Inflammatory macrophage treated with lipopolysaccharide for 4 hours (primary cell): ENCODE measurements at regions not wholly inside any gene's neighbourhood (a gene's known extent, or its start where the extent isn't known, plus 50 kb on each side); places are given as distances from the start of the nearest gene placed in this dataset.
"Not testable (repeated sequence)": the region's sequence is repeated elsewhere in the genome, so short reads cannot be mapped to it uniquely, and the experiment has no call there.

Experiments
- DNase-seq: peaks from one replicate; pipeline ENCODE4 v3.0.0-alpha.2; 2020

- DNase-seq: no peak
Measured at GRCh38 chr12:105855361-105856047, 283.2 kb downstream of the NUAK1 start.

- DNase-seq: no peak
Measured at GRCh38 chr12:105856048-105856405, 282.7 kb downstream of the NUAK1 start.

DNA sequence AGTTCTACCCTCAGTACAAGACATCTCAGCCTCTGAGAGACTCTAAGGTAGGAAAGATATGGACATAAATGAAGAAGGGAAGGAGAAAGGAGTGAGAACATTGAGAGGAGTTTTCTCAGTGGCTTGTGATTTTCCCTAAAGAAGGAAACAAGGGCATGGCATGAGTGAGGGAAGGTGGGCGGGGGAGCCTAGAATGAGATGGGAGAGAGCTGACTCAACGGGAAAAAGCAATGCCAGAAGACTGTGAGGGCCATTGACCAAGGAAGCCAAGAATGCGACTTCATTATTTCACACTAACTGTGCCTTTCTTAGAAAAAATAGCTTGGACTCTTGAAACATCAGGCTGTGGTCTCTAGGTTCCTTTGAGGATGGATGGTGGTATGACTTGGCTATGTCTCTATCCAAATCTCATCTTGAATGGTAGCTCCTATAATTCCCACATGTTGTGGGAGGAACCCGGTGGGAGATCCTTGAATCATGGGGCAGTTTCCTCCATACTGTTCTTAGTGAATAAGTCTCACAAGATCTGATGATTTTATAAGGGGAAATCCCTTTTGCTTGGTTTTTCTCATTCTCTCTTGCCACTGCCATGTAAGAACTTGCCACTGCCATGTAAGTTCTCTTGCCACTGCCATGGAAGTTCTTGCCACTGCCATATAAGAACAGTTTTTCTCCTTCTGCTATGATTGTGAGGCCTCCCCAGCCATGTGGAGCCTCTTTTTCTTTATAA lies 279.6 kb downstream of the NUAK1 start:
- DNase-seq: no peak

- no peak for DNase-seq
Measured at GRCh38 chr12:105860561-105861207, 278.1 kb downstream of the NUAK1 start.

DNA sequence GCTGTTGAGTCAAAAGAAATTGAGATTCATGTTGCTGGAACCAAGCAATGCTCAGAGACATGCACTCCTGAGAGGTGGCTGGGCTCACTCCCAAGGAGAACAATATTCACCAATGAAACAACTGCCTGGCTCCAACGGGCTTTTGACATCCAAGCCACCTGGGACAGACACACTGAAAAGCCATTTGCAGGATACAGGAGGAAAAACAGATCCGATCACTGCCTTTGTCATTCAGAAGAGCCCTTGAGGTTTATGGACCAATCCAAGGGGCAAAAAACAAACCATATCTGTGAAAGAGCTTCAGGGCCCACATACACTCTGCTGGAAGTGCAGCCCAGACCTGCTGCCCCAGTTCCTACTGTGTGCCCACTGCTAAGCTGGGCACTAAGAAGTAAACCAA lies 277.5 kb downstream of the NUAK1 start:
- no peak for DNase-seq

DNA sequence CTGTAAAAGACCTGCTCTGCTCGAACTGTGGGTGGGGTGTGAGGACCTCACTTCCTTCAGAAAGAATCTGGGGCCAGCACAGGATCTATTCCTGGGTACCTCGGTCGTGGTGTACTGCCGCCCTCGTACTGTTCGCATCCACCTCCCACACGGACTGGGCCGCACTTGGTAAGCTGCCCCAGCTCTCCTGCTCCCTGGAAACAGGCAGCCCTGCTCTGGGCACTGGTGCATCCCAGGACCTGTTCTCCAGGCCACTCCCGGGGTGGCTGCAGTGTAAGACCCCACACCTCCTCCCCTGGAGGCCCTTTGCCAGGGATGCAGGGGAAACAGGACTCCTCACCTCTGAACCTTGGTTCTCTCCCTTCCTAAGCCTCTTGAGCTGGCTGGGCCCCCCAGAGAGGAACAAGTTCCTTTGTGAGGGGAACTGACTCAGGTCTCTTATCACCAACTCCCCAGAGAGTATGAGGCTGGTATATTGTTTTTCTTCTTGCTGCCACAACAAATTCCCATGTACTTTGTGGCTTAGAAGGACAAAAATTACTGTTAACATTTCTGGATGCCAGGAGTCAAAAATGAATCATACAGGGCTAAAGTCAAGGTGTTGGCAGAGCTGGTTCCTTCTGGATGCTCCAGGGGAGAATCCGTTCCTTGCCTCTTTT lies 276.5 kb downstream of the NUAK1 start:
- no peak for DNase-seq

DNA sequence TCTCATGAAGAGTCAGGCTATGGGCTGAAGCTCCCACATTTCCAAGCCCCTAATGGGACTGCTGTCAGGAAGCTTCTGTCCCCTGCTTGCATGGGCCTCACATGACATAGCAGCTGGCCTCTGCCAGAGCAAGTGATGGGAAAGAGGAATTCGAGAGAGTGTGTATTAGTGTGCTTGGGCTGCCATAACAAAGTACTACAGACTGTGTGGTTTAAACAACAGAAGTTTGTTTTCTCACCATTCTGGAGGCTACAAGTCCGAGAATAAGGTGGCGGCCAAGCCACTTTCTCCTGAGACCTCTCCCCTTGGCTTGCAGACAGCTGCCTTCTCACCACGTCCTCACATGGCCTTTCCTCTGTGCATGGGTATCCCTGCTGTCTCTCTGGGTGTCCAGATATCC lies 274.4 kb downstream of the NUAK1 start:
- DNase-seq: no peak

DNA sequence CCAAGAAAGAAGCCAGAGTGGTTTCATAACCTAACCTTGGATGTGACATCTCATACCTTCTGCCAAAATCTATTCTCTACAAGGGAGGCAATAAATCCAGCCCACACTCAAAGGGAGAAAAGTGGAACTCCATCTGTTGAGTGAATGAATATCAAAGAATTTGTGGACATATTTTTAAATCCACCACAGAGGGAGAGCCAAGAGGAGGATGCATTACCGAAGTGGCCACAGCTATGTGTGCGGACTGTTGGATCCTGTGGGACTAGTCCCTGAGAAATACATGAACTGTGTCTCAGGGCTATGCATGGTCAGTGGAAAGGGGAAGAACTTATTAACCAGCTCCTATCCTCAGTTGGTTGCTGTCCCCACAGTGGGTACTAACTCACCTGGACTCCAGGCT lies 273.9 kb downstream of the NUAK1 start:
- no peak for DNase-seq

DNA sequence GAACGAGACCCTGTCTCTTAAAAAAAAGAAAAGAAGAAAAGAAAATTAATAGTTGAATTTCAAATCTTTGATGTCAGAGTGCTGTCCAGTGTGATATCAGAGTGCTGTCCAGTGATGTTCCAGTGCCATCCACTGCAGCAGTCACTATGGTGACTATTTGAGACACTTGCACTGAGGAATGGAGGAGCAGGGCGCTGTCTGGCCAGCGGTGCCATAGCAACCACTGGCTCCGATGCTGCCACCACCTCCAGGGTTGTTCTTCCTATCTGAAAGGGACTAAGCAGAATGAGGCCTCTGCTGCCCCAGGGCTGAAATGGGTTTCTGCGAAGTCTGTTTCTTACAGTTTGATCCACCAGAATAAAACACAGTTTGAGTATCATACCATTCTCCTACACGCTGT lies 272.9 kb downstream of the NUAK1 start:
- no peak for DNase-seq

DNA sequence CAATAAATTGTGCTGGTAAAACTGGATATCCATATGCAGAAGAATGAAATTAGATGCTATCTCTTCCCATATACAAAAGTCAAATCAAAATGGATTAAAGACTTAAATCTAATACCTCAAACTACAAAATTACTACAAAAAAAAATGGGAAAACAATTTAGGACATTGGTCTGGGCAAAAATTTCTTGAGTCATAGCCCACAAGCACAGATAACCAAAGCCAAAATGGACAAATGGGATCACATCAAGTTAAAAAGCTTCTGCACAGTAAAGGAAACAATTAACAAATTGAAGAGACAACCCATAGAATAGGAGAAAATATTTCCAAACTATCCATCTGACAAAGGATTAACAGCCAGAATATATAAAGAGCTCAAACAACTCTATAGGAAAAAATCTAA lies 264.6 kb downstream of the NUAK1 start:
- DNase-seq: no peak

GRCh38 chr12:105876396-105876927 lies 262.3 kb downstream of the NUAK1 start:
- no peak for DNase-seq

DNA sequence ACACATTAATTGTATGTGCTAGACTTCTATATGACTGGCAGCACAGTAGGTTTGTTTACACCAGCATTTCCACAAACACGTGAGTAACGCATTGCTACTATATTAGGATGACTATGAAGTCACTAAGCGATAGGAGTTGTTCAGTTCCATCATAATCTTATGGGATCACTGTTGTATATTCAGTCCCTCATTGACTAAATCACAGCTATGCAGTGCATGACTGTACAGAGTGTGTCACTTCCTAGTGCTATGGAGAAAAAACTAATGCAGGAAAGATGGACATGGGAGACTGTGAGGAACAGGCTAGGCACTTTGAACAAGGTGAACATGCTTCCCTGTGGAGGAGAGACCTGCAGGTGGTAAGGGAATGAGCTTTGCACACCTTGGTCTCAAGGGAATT lies 259.8 kb downstream of the NUAK1 start:
- no peak for DNase-seq

DNA sequence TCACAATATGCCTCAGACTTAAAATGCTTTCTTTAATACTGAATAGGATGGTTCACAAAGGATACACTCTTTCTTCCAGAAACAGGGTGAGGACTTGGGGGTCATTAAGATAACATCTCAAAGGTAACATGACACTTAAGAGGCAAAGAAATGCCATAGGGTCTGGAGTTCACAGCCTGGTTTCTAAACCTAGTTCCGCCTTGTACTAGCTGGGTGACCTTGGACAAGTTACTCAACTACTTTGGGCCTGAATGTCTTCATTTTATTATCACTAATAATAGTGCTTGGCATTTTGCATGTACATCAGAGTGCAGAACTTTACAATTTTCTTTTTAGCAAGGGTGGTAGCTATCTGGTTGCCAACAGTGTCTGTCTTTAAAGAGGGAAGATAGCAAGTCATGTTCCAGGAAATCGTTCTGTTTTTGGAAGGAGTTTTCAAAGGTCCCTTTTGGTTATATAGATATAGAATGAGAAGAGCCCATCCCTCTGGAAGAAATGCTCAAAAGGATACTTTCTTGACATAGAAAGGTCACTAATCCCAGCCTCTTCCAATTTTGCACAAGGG lies 257.8 kb downstream of the NUAK1 start:
- DNase-seq: no peak

DNA sequence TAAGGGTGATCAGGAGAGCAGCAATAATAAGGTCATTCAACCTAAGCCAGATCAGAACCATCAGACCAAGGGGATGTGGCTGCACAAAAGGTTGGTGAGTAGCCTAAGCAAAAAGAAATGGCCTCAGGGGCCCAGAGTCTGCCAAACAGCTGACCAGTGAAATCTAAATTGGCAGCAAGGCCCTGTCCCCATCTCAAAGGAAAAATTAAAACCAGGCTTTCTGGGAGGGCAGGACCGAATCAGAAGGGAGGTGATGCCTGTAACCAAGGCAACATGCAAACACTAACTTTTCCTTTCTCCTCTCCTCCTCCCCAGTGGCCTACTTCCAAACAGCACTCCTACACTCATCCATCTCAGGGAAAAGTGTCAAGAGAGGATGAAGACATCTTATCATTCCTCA lies 256.4 kb downstream of the NUAK1 start:
- no peak for DNase-seq

GRCh38 chr12:105887131-105887530 lies 251.6 kb downstream of the NUAK1 start:
- no peak for DNase-seq

- no peak for DNase-seq
Measured at GRCh38 chr12:105888696-105889095, 250.1 kb downstream of the NUAK1 start.

DNA sequence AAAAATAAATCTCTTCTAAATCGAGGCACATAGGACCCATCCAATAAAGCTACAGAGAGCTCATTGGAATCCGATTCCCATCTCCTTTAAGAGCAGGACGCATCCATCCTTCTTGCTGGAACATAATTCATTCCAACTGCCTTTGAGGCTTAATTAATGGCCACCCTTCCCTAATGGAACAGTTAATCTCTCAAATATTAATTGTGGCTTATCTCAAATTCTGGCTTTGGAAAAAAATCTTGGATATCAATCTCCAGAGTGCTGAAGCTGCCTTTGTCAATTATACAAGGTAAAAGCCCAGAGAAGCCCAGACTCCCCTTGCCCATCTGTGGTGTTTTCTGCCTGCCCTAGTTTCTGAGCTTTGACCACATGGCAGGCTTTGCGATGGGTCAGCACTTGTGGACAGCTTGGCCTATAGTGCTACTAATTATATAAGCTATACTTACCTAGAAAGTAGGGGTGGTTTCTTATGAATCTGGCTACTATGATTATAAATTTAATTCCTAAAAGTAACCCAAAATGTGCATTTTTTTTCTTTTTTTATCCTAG lies 246.3 kb downstream of the NUAK1 start:
- no peak for DNase-seq

DNA sequence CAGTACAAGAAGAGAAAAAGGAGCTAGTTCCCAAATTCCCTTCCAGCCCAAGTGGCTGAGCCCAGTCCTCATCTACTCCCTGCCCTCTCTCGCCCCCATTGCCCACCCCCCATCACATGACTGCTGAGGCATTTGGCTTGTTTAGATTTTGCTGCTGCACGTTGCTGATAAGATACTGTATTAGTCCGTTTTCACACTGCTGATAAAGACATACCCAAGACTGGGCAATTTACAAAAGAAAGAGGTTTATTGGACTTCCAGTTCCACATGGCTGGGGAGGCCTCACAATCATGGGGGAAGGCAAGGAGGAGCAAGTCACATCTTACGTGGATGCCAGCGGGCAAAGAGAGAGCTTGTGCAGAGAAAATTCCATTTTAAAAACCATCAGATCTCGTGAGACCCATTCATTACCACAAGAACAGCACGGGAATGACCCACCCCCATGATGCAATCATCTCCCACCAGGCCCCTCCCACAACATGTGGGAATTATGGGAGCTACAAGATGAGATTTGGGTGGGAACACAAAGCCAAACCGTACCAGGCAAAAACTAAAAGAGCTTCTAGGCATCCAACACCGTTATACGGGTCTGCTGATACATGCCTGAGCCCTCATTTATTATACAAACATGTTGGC lies 243.4 kb downstream of the NUAK1 start:
- not testable (repeated sequence) for DNase-seq

DNA sequence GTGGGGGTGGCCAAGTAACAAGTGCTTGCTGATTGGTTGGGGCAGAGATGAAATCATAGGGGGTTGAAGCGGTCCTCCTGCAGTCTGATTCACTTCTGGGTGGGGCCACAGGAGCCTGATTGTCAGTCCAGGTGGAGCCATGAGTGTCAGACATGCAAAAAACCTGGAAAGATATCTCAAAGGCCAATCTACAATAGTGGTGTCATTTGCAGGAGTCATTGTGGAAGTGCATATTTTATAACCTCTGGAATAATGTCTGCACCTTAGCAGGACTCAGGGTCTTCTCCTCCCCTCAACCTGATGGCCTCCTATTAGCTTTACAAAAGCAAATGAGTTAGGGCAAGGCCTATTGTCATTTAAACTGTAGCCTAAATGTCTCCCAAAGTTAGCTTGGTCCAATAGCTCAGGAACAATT lies 241.4 kb downstream of the NUAK1 start:
- no peak for DNase-seq

DNA sequence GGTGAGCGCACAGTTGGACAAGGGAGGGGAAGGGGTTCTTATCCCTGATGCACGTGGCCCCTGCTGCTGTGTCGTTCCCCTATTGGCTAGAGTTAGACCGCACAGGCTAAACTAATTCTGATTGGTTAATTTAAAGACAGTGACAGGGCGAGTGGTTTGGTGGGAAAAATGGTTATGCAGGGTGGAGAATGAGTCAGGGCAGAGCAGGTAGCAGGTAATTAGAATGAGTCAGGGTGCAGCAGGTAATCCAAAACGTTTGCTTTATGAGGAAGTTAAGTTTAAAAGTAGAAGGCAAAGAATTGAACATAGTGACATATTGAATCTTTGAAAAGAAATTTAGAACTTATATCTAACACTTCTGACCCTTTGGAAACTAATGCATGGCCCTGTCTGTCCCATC lies 240.5 kb downstream of the NUAK1 start:
- DNase-seq: not testable (repeated sequence)

DNA sequence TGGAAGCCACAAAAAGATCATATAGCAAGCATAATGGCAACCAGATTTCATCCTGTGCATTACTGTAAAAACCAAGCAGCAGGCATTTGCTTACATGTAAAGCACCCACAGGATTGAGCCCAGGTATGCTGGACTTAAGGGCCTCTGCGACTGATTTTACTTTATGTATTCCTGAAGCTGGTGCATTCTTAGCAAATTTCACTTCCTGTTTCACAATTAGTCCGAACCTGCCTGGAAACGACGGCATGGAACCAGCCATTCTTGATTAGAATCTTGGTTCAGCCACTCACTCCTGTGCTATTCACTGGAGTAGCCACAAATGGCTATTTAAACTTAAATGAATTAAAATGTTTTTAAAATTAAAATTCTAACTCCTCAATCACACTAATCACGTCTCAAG lies 239.2 kb downstream of the NUAK1 start:
- DNase-seq: no peak

- no peak for DNase-seq
Measured at GRCh38 chr12:105906561-105906960, 232.2 kb downstream of the NUAK1 start.
